HG02642 (cell line): ENCODE measurements at regions not wholly inside any gene's neighbourhood (a gene's known extent, or its start where the extent isn't known, plus 50 kb on each side); places are given as distances from the start of the nearest gene placed in this dataset.

Source experiments
- ATAC-seq: cut with Tn5 transposase; IDR thresholded peaks from one replicate; pipeline ENCODE4 v1.9.1; 2021; ENCODE audit warnings: mild to moderate bottlenecking; ENCODE audit not compliant: unreplicated experiment, poor library complexity

GRCh38 chr16:64892835-64893785 lies 228.8 kb downstream of the CDH11 start:
- ATAC-seq: no peak

- no peak for ATAC-seq
These were observed 232.4 kb downstream of the CDH11 start for GRCh38 chr16:64889446-64889845.

- no peak for ATAC-seq
These were observed 234.2 kb downstream of the CDH11 start for GRCh38 chr16:64887651-64888050.

GRCh38 chr16:64882078-64882784 lies 239.6 kb downstream of the CDH11 start:
- no peak for ATAC-seq

GRCh38 chr16:64880994-64881393 lies 240.9 kb downstream of the CDH11 start:
- no peak for ATAC-seq

- ATAC-seq: no peak
These were observed 241.9 kb downstream of the CDH11 start for GRCh38 chr16:64880006-64880405.

GRCh38 chr16:64878940-64879339 lies 242.9 kb downstream of the CDH11 start:
- ATAC-seq: no peak

- ATAC-seq: no peak
These were observed 249.8 kb downstream of the CDH11 start for GRCh38 chr16:64872101-64872500.

GRCh38 chr16:64870859-64871258 lies 251.0 kb downstream of the CDH11 start:
- ATAC-seq: no peak

GRCh38 chr16:64869781-64870180 lies 252.1 kb downstream of the CDH11 start:
- ATAC-seq: no peak

- ATAC-seq: no peak
These were observed 255.8 kb downstream of the CDH11 start for GRCh38 chr16:64866021-64866420.

GRCh38 chr16:64865069-64865696 lies 256.7 kb downstream of the CDH11 start:
- no peak for ATAC-seq

- no peak for ATAC-seq
These were observed 257.5 kb downstream of the CDH11 start for GRCh38 chr16:64864232-64864809.

GRCh38 chr16:64858076-64858475 lies 263.8 kb downstream of the CDH11 start:
- ATAC-seq: no peak

- ATAC-seq: no peak
These were observed 264.5 kb downstream of the CDH11 start for GRCh38 chr16:64857411-64857810.

GRCh38 chr16:64853551-64853950 lies 268.3 kb downstream of the CDH11 start:
- no peak for ATAC-seq

GRCh38 chr16:64846966-64847365 lies 274.9 kb downstream of the CDH11 start:
- ATAC-seq: no peak

- no peak for ATAC-seq
These were observed 276.8 kb downstream of the CDH11 start for GRCh38 chr16:64845071-64845470.

- no peak for ATAC-seq
These were observed 280.4 kb downstream of the CDH11 start for GRCh38 chr16:64841482-64841881.

GRCh38 chr16:64841071-64841470 lies 280.8 kb downstream of the CDH11 start:
- no peak for ATAC-seq

GRCh38 chr16:64830653-64831052 lies 291.2 kb downstream of the CDH11 start:
- ATAC-seq: no peak
